Suprapubic skin (tissue), 4 donors: ENCODE measurements at regions not wholly inside any gene's neighbourhood (a gene's known extent, or its start where the extent isn't known, plus 50 kb on each side); places are given as distances from the start of the nearest gene placed in this dataset.

Experiments used
- DNase-seq, 2 donors: peaks; one replicate each; pipeline ENCODE4 v3.0.0-alpha.2; 2019; ENCODE audit warnings: low spot score in 2 of 2
- H3K27ac ChIP-seq: fragments of 200-600 bp; sonication (generic); one replicate; pipeline ENCODE4 v1.5.1; 2019
- H3K27me3 ChIP-seq: fragments of 200-600 bp; sonication (generic); one replicate; pipeline ENCODE4 v1.5.1; 2019
- H3K36me3 ChIP-seq: fragments of 200-600 bp; sonication (generic); one replicate; pipeline ENCODE4 v1.5.1; 2019
- H3K4me1 ChIP-seq: fragments of 200-600 bp; sonication (generic); one replicate; pipeline ENCODE4 v1.5.1; 2019
- H3K4me3 ChIP-seq: fragments of 200-600 bp; sonication (generic); one replicate; pipeline ENCODE4 v1.5.1; 2019; ENCODE audit warnings: mild to moderate bottlenecking
- H3K9me3 ChIP-seq: fragments of 200-600 bp; sonication (generic); one replicate; pipeline ENCODE4 v1.5.1; 2019
- EP300 ChIP-seq: sonication (generic); formaldehyde crosslinking; IDR thresholded peaks from one replicate; pipeline ENCODE4 v1.6.1; 2017; ENCODE audit warnings: antibody characterized with exemption
- POLR2A ChIP-seq, 2 donors: fragments of 450-650 bp; IDR thresholded peaks; one replicate each; pipeline ENCODE4 v1.6.1; 2017; ENCODE audit warnings: antibody characterized with exemption in 2 of 2, mild to moderate bottlenecking in 2 of 2, moderate library complexity in 2 of 2
- POLR2AphosphoS5 ChIP-seq, 3 donors: sonication (generic); formaldehyde crosslinking; IDR thresholded peaks; one replicate each; pipeline ENCODE4 v1.6.1; 2017; ENCODE audit warnings: antibody characterized with exemption in 3 of 3
- WGBS: methylation state at CpG from one replicate; pipeline ENCODE4 v1.1.5; 2018; 5-methylcytosine and 5-hydroxymethylcytosine counted together
- TF ChIP-seq, protein P1 (sequence below), 2 donors: fragments of 200-600 bp in 1 of 2; fragments of 450-650 bp in 1 of 2; sonication (generic) in 1 of 2; IDR thresholded peaks; one replicate each; pipeline ENCODE4 v1.5.1; 2016 to 2019; ENCODE audit warnings: antibody characterized with exemption in 2 of 2, mild to moderate bottlenecking in 1 of 2, moderate library complexity in 1 of 2

DNA sequence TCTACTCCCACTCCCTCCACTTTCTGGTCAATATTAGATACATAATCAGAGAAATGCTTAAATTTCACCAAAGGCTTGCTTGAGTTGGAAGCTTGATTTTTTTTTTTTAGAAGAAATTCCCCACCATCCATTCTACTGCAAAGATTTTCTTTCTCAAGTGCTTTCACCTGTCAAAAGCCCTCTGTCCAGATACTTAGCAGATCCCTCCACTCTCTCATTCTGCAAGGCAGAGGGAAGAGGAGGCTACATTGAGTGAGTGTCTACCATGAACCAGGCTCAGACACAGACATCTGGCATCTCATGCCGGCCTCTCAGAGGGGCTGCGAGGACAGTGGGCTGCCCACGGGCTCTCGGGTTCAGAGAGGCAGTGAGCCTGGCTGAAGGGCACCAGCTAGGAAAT, 127.6 kb upstream of the GSC start:
- peaks cover 11% of the 10 kb centered on the region for H3K4me1 ChIP-seq
- TF ChIP-seq, protein P1, sequence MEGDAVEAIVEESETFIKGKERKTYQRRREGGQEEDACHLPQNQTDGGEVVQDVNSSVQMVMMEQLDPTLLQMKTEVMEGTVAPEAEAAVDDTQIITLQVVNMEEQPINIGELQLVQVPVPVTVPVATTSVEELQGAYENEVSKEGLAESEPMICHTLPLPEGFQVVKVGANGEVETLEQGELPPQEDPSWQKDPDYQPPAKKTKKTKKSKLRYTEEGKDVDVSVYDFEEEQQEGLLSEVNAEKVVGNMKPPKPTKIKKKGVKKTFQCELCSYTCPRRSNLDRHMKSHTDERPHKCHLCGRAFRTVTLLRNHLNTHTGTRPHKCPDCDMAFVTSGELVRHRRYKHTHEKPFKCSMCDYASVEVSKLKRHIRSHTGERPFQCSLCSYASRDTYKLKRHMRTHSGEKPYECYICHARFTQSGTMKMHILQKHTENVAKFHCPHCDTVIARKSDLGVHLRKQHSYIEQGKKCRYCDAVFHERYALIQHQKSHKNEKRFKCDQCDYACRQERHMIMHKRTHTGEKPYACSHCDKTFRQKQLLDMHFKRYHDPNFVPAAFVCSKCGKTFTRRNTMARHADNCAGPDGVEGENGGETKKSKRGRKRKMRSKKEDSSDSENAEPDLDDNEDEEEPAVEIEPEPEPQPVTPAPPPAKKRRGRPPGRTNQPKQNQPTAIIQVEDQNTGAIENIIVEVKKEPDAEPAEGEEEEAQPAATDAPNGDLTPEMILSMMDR (IDR thresholded peaks at IDR 0.05), result no peak
- TF ChIP-seq POLR2A (IDR thresholded peaks at IDR 0.05) (no peak), EP300 (no peak), POLR2AphosphoS5 (IDR thresholded peaks at IDR 0.05) (no peak)
- WGBS, result 66% methylated on average over 4 of the region's 4 CpGs
- H3K27me3 ChIP-seq, result no peaks in the 10 kb centered on the region
- no peak overlapping the region for H3K4me3 ChIP-seq
- no peaks in the 10 kb centered on the region for H3K36me3 ChIP-seq
- H3K9me3 ChIP-seq, result no peaks in the 10 kb centered on the region
- DNase-seq, result no peak
- H3K27ac ChIP-seq, result no peak overlapping the region

DNA sequence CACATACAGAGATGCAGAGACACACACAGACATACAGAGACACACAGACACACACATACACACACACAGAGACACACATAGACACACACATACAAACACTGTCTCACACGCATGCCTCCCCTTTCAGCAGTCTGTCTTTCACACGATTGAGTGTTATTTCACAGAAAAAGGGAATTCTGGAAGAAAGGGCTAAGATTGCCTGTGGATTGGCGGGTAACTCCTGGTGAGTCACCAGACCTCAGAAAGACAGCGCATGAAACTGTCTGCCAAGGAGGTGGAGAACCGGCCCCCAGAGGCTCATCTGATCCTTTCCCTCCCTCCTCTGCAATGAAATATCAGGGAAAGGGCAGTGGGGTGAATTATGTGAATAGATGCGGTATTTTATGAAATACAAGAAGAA, 127.2 kb upstream of the GSC start:
- no peaks in the 10 kb centered on the region for H3K9me3 ChIP-seq
- WGBS, result 55% methylated on average over 6 of the region's 6 CpGs
- no peaks in the 10 kb centered on the region for H3K36me3 ChIP-seq
- no peak for DNase-seq
- TF ChIP-seq POLR2AphosphoS5 (IDR thresholded peaks at IDR 0.05) (no peak), POLR2A (IDR thresholded peaks at IDR 0.05) (no peak)
- TF ChIP-seq, protein P1 (IDR thresholded peaks at IDR 0.05), result no peak
- H3K4me1 ChIP-seq, result peaks cover 11% of the 10 kb centered on the region
- no peak overlapping the region for H3K4me3 ChIP-seq
- H3K27me3 ChIP-seq, result no peaks in the 10 kb centered on the region
- H3K27ac ChIP-seq, result no peak overlapping the region

DNA sequence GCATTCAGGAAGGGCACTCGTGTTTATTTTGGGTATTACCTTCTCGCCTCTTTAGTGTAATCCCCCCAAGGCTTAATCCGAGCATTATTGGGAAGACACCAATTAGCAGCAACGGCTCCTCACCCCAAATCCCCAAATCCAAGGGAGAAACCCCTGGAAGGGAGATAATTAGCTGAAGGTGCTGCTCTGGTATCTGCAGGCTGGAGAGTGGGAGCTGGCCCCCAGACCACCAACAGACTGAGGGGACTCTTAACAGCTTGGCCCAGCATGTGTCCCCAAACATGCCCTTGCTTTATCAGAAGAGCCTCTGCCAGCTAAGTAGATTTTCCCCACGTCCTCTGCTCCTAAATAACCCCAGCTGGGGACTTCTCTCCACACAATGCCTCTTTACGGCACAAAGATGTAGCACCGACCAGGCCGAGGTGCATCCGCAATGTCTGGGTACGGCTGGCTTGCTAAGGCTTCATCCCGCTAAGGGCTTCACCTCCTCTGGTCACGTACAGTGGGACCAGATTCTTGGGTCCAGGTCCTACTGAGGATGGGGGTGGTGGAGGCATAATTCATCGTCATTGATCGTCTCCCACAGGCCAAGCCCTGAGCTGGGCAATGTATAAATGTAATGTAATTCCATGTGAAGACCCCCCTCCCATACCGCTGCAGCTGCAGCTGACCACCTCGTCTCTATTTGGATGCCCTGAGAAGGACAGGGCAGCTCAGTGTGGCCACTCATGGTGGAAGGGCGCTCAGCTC, 123.7 kb upstream of the GSC start:
- WGBS, result 80% methylated on average over 17 of the region's 17 CpGs
- Histone ChIP-seq H3K9me3 (no peaks in the 10 kb centered on the region), H3K36me3 (no peaks in the 10 kb centered on the region), H3K4me3 (no peak overlapping the region), H3K27me3 (no peaks in the 10 kb centered on the region), H3K4me1 (peaks cover 11% of the 10 kb centered on the region), H3K27ac (no peak overlapping the region)
- no peak for DNase-seq
- TF ChIP-seq POLR2A (IDR thresholded peaks at IDR 0.05) (no peak), EP300 (no peak)
- TF ChIP-seq, protein P1 (IDR thresholded peaks at IDR 0.05), result no peak

DNA sequence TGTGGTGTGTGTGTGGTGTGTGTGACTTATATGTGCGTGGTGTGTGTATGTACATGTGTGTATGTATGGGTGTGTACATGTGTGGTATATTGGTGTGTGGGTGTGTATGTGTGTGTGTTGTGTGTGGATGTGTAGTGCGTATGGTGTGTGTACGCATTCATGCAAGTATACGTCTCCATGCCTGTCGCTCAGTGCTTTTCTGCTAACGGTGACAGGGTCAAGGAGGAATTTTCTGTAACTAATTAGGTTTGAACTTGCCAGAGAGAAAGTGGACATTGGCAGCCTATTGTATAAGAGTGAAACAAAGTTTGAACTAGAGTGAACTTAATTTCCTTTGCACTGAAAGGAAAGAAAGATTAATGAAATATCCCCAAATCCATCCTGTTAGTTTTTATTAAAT, 120.9 kb upstream of the GSC start:
- no peak for DNase-seq
- 57% methylated on average over 6 of the region's 6 CpGs for WGBS
- TF ChIP-seq EP300 (no peak), POLR2A (IDR thresholded peaks at IDR 0.05) (no peak)
- TF ChIP-seq, protein P1 (IDR thresholded peaks at IDR 0.05), result no peak
- H3K4me1 ChIP-seq, result peaks cover 3% of the 10 kb centered on the region
- H3K36me3 ChIP-seq, result no peaks in the 10 kb centered on the region
- H3K4me3 ChIP-seq, result no peak overlapping the region
- H3K9me3 ChIP-seq, result no peaks in the 10 kb centered on the region
- H3K27ac ChIP-seq, result no peak overlapping the region
- H3K27me3 ChIP-seq, result no peaks in the 10 kb centered on the region

DNA sequence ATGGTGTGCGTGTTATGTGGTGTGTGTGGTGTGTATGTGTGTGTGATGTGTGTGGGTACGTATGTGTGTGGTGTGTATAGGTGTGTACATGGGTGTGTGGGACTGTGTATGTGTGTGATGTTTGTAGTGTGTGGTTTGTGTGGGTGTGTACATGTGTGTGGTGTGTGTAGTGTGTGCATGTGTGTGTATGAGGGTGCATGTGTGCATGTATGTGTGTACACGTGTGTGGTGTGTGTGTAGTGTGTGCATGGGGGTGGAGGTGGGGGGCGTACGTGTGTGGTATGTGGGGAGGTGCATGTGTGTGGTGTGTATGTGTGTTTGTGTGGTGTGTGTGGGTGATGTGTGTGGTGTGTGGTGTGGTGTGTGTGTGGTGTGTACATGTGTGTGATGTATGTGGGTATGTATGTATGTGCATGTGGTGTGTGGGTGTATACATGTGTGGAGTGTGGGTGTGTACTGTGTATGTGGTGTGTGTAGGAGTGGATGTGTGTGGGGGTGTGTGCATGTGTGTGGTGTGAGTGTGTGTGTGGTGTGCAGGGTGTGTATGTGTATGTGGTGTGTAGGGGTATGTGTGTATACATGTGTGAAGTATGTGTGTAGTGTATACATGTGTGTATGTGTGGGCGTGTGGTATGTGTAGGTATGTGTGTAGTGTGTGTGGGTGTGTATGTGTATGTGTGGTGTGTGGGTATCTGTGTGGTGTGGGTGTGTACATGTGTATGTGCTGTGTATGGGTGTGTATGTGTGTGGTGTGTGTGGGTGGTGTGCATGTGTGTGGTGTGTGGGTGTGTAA, 119.8 kb upstream of the GSC start:
- peak in 1 of 2 donors; percentile 32 for DNase-seq
- TF ChIP-seq POLR2AphosphoS5 (IDR thresholded peaks at IDR 0.05), result no peak
- TF ChIP-seq EP300, result no peak
- TF ChIP-seq, protein P1 (IDR thresholded peaks at IDR 0.05), result no peak
- TF ChIP-seq POLR2A (IDR thresholded peaks at IDR 0.05), result no peak
- Histone ChIP-seq H3K4me1 (peaks cover 3% of the 10 kb centered on the region), H3K27me3 (no peaks in the 10 kb centered on the region), H3K4me3 (no peak overlapping the region), H3K27ac (no peak overlapping the region), H3K9me3 (no peaks in the 10 kb centered on the region), H3K36me3 (no peaks in the 10 kb centered on the region)
- whole genome bisulfite sequencing, result 93% methylated on average over 6 of the region's 6 CpGs
